Fibroblast of mammary gland (primary cell): ENCODE measurements at regions not wholly inside any gene's neighbourhood (a gene's known extent, or its start where the extent isn't known, plus 50 kb on each side); places are given as distances from the start of the nearest gene placed in this dataset.

ENCODE experiments used
- DNase-seq: peaks from one replicate; pipeline ENCODE4 v3.0.0-alpha.2; 2010; ENCODE audit warnings: low read depth
- H3K4me3 ChIP-seq: 2 replicates; pipeline ENCODE4 v1.5.1; 2011; ENCODE audit warnings: low read depth, mild to moderate bottlenecking, low read length, moderate library complexity; ENCODE audit not compliant: control insufficient read depth
- CTCF ChIP-seq: conservative IDR thresholded peaks from 2 replicates; pipeline ENCODE4 v1.5.1; 2011; ENCODE audit warnings: low read depth, low read length, inconsistent platforms; ENCODE audit not compliant: control insufficient read depth, insufficient read depth

GRCh38 chr21:25220954-25221353 is 386.3 kb downstream of the MRPL39 start:
- no peak for DNase-seq
- no peak overlapping the region for H3K4me3 ChIP-seq
- no peak for TF ChIP-seq CTCF

- no peak for TF ChIP-seq CTCF
- no peak overlapping the region for H3K4me3 ChIP-seq
- DNase-seq, result no peak
These were observed 387.1 kb downstream of the MRPL39 start for GRCh38 chr21:25220169-25220568.

GRCh38 chr21:25215698-25216384 is 391.4 kb downstream of the MRPL39 start:
- H3K4me3 ChIP-seq, result no peak overlapping the region
- no peak for DNase-seq
- no peak for TF ChIP-seq CTCF

- DNase-seq, result no peak
- no peak overlapping the region for H3K4me3 ChIP-seq
- TF ChIP-seq CTCF, result no peak
These were observed 392.6 kb downstream of the MRPL39 start for GRCh38 chr21:25214676-25215075.

GRCh38 chr21:25199944-25200343 is 407.3 kb downstream of the MRPL39 start:
- TF ChIP-seq CTCF, result no peak
- no peak for DNase-seq
- no peak overlapping the region for H3K4me3 ChIP-seq

GRCh38 chr21:25191141-25191540 is 416.1 kb downstream of the MRPL39 start:
- no peak for DNase-seq
- TF ChIP-seq CTCF, result no peak
- H3K4me3 ChIP-seq, result no peak overlapping the region

GRCh38 chr21:25189497-25189896 is 417.8 kb downstream of the MRPL39 start:
- TF ChIP-seq CTCF, result no peak
- no peak for DNase-seq

More at GRCh38 chr21:25189497-25189896, 417.8 kb downstream of the MRPL39 start:
- no peak overlapping the region for H3K4me3 ChIP-seq
